HG02981 (cell line): ENCODE measurements at regions not wholly inside any gene's neighbourhood (a gene's known extent, or its start where the extent isn't known, plus 50 kb on each side); places are given as distances from the start of the nearest gene placed in this dataset.

Source experiments
- ATAC-seq: cut with Tn5 transposase; IDR thresholded peaks from one replicate; pipeline ENCODE4 v1.9.1; 2021; ENCODE audit warnings: mild to moderate bottlenecking, moderate library complexity; ENCODE audit not compliant: unreplicated experiment

DNA sequence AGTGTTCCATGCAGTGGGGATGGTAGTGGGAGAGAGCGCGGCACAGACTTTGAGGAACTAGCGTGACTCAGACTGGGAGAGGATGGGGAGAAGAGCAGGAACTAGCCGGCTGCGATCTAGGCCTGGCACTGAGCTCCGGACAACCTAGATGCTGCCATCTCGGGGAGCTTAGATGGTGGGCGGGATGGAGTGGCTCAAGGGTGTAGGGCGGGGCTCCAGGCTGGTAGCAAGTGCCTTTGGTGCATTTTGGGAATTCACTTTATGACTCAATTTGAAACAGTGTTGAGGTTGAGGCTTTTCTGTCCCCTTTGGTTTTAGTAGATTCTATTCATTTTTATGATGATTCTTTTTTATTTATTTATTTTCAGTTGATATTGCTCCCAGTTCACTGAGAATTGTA lies 185.3 kb upstream of the GPR26 start:
- ATAC-seq: no peak

DNA sequence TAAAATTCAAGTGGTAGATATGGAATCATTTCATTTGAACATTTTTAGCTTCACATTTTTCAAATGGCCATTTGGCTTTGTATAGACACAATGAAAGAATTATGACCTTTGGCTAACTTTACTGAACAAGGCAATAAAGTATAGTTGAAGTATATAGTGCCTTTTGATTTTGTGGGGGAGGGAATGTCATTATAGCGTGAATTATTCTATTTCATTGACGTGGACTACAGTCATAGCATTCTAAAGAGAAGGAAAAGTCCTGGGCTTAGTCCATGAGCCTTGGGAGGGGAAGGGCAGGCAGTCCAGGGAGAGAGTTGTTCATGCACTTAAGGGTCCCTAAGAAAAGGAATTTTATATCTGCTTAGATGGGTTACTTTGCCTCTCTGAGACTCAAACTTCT lies 181.4 kb upstream of the GPR26 start:
- ATAC-seq: no peak

DNA sequence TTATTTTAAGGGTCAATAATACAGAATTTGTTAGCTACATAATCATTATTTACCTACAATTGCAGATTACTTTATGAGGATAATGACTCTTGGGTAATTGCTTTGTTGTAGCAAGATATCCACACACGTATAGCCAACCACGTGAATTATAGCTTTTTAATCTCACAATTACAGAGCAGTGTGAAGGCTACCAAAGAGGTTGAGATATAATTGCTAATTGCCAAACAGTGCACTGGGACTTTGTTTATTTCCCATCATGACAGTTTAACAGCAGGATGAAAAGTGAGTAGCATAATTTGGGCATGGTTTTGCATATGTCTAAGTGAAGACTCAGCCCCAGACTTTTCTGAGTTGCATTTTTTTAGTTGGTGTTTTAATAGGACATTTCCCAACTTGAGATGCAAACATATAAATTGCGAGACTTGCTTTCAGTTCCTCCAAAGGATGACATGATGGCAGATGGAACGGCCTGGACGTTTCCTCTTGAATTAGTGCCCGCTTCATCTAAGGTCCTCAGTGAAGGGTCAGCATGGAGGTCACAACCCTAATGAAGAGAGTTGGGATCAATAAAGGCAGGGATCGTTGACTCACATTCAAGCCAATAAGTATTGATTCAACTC lies 180.7 kb upstream of the GPR26 start:
- ATAC-seq: no peak

DNA sequence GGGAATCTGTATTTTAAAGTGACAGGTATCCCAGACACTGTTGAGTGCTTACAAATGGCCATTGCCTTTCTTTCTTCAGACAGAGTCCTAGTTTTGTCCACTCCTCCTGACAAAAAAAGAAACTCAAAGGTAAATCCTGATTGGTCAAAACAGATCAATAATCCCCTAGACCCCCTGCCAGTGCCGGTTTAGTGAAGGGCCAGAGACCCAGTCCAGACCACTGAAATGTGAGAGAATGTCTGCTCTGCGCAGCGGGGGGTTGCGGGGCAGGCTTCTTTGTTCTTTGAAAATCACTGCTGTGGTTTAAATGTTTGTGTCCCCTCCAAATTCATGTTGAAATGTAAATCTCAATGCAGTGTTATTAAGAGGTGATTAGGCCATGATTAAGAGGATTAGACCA lies 177.7 kb upstream of the GPR26 start:
- ATAC-seq: no peak

DNA sequence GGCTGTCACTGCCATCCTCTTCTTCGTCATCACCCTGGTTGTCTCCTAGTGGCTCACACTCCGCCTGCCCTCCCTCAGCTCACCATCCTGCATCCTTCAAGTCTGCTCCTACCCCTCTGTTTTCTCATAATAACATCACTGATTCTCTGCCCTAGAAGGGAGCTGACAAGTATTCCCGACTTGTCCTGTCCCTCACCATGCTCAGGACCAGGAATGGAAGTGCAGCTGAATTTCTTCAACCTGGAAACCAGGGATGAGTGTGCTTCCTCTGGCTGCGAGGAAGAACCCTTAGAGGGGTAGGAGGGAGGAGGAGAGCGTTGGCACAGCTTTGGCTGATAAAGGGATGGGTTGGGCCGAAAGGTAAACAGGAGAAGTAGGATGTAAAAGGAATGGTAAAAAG lies 174.8 kb upstream of the GPR26 start:
- ATAC-seq: no peak

DNA sequence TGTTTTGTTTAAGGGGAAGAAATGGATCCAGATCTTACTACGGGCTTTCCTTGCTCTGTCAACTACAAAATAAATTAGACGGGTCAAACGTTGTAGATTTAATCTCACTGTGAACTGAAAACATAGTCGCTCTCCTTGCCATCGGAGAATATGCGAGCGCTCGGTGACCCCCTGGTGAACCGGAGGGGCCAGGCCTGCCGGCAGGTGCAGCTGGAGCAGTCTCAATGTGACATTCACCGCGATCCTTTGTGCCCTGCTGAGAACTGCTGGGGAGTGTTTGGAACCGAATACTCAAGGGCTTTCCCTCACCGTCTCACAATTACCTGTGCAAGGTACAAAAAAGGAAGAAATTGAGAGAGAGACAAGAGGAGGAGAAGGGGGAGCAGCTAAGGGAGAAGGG lies 174.1 kb upstream of the GPR26 start:
- ATAC-seq: no peak

DNA sequence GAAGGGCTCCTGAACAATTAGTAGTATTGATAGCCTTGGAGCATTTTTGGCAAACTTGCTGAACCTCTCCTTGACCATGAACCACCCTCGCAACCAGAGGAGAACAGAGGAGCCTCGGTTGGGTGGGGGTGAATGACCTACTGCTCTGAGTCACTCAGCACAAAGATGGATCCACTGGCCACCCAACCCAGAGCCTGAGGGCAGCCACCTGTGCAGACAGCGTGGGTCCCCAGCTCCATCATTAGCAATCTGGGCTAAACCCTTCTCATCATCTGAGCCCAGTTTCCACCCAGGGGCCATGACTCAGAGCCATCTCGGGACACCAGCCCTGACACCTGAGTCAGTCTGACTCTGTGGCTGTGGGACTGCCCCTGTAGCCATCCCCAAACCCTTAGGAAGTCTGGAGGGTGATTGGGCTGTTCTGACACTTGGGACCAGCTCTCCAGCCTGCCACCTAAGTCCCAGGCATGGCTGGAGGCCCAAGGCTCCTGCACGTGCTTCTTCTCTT lies 171.8 kb upstream of the GPR26 start:
- no peak for ATAC-seq

DNA sequence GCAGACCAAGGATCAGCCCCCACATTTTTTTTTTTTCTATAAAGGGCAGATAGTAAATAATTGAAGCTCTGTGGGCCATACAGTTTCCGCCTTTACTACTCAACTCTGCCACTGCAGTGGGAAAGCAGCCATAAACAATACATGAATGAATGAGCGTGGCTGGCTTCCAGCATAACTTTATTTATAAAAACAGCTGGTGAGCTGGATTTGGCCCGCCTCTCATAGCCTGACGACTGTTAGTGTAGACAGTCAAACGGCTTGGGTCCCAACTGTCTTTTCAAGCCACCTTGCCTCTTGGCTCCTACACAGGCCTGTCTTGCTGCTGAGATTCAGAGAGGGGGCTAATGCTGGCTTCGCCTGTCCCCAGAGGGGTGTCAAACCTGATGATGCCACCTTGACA lies 169.8 kb upstream of the GPR26 start:
- no peak for ATAC-seq

DNA sequence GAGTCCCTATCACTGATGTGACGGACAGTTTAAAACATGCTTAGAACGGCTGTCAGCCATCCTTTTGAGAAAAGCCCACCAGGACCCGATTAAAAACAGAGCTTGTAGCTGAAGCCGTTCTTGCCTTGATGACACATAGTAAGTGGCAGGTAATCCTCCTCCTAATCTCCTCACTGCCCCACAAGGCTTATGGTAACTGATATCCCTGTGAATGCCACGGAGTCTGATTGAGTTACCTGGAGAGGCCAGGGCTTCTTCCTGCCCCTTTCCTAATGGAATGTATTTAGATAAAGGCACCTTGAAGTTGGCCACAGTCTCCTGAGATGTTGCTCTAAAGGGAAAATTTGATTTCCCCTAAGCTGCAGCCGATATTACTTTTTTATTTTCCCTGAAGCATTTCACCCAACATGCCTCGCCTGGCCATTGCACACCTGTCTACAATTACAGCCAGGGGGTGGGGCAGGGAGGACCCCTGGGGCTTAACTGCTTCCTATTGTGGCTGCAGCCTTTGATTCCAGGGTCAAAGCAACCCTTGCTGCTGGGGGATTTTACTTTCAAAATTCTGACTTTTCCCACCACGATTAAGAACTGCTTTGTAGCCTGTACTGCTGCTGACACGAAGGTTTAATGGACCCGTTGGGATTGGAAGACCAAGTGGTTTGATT lies 169.0 kb upstream of the GPR26 start:
- no peak for ATAC-seq

DNA sequence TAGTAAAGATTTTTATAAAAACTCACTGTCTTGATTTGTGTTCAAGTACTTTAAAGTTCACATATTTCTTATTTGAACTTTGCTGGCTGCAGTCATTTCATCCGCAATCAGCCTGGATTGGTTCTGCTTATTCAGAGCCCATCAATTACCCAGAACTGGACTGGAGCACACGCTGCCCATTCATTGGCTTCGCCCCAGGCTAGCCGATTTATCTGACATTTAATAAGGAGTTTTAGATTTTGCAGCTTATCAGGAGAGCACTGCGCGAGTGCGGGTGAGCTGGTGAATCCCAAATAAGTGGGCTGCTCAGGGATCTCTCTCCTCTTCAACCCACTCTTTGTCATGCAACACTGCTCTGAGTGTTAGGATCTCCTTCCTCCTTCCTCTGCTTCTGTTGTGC lies 166.0 kb upstream of the GPR26 start:
- ATAC-seq: no peak

DNA sequence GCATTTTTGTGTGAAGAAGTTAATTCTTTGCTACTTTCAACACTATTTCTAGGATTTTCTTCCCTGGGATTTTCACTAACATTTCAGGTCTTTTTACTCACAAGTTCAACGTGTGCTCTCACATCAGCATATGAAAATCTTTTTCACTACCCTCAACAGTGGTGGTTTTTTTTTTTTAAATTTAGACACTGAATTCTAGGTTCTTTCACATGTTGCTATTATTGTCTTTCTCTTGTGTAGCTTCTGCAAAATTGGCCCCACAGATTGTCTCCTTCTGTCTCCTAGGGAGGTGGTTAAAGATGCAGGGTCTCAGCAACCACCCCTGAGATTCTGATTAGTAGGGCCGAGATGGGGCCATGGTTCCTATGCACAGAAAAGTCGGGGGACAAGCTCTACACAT lies 165.0 kb upstream of the GPR26 start:
- ATAC-seq: no peak

DNA sequence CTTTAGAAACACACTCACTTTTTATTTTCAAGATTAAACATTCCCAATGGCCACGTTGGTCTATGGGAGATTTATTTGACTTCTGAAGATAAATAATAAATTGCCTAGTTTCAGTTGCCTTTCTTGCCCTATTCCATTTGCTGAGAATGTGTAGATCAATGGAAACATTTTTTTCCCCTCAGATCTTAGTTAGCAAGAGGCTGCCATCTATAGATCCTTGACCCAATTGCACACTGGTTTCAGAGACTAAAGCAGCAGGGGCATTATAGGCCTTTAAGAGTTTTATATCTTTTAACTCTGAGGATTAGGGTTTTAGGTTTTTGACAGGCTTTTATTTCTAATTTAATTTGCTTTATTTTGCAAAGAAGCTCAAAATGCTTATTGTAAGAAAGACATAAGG lies 163.2 kb upstream of the GPR26 start:
- ATAC-seq: no peak

DNA sequence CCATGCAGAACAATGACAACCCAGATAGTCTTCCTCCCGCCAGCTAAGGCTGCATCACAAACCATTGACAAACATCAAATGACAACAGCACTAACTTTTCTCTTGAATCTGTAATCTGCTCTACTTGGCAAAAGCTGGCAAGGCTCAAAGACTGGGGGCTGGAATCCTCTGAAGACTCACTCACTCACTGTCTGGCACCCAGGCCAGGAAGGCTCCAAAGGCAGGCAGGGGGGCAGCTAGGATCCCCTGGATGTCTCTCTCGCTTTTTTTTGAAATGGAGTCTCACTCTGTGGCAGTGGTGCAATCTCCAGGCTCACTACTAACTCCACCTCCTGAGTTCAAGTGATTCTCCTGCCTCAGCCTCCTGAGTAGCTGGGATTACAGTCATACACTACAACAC lies 159.7 kb upstream of the GPR26 start:
- no peak for ATAC-seq

DNA sequence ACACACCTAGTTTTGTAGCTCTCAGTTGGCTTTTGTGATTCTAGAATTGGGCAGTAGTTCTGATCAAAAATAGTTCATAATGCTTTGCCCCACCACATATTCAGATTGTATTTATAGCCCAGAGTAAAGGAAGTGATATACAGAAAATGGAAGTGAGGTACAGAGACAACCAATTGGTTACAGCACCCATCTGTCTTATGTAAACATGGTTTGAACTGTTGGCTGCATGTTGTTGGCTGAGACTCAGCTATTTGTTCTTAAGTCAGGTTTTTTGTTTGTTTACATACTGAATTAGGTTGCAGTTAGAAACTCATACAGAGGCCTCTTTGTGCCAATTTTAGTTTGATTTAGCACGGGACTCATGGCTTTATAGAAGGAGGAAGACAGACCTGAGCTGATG lies 158.9 kb upstream of the GPR26 start:
- ATAC-seq: no peak

DNA sequence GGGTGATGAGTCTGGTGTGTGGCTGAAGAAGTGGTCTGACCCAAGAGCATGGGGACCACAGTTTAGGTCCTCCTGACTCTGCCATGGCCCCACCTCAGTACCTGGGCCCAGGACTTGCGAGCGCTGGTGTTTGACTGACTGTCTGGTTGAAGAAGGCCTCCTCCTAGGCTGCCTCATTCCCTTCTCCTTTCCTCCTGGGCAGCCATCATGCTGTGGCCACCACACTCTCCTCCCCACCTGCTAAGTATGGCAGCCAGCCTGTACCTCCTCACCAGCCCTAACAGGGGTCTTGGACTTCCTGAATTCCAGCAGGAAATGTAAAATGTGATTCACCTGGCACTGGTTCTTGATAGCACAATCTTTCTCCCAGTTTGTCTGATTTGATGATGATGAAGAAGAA lies 156.8 kb upstream of the GPR26 start:
- ATAC-seq: no peak

DNA sequence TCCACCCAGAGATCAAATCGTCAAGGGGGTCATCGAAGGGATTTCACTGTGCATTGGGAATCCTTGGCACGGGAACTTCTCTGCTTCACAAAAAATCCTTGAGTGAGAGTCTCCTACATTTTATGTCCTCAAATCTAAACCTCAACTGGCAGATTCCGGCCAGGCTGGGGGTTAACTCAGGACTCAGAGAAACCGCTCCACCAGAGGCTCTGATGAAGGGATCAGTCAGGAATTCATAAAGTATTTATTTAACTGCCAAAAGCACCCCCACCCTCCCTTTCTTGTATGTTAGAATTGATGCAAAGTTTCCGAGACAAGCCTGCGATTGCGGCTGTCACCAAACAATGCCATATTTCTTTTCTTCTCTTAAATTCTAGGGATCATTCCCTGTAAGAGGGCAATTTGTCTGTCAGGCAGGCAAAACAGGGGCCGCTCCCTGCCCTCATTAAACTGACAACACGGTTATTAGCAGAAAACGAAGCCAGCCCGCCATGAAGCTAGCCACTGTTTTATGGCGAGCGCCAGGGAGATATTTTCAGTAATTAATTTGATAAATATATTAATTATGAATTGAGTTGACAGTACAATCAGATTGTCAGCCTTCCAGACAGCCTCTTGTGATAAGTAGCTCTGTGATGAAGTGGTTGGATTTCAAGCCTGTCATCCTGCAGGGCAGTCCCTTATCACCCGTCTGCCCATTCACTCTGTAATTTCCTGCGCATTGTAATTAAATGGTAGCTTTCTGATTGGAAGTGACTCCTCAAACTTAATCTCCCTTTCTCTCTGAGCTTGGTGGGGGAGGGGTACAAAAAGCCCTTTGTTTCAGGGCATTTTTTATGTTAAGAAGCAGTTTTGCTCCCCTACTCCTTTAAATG lies 153.0 kb upstream of the GPR26 start:
- no peak for ATAC-seq

DNA sequence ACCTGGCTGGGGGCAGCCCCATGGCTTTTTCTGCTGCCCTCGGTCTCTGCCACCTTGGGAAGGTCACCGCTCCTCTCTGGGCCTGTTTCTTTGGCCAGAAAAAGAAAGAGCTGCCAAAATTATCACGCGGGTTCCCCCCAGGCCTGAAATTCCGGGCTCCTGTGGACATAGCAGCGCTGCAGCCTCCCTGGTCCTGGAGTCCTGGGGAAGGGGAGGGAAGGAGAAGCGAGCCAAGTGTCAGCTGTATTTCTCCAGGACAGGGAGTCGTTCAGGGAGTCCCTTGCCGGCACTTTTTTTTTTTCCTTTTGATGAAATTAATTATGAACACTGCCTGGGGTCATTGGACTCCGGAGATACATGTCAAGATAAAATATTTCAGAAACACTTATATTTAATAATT lies 152.3 kb upstream of the GPR26 start:
- ATAC-seq: no peak

DNA sequence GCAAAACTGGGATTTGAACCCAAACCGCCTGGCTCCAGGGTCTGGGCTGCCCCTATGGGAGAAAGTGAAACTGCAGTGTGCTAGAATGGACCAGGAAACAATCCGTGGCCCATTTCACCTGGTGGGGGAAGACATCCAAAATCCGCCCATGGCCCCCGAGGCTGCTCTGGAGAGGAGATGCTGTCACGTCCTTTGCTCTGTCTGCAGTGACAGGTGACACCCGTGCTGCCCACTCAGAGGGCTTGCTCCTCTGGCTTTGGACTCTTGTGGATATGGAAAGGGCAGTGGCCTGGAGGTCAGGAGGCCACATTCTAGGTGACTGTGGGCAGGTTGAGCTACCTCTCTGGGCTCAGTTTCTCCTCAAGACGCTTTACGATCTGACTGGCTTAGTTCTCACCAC lies 151.2 kb upstream of the GPR26 start:
- ATAC-seq: no peak

DNA sequence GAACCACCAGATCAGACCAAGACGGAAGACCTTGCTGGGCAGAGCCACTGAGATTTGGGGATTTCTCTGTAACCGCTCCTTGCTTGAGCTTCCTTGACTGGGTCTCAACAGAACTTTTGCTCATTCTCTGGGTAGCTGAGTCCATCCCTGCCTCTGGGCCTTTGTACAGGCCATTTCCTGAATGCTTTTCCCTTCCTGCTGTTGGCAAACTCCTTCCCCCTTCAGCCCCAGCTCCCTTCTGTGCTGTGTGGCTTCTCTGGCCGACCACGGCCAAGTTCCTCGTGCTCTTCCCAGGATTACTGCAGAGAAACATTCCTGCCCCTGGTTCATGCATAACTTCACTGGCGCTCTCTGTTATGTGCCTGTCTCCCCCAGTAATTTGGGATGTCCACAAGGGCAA lies 150.5 kb upstream of the GPR26 start:
- no peak for ATAC-seq

DNA sequence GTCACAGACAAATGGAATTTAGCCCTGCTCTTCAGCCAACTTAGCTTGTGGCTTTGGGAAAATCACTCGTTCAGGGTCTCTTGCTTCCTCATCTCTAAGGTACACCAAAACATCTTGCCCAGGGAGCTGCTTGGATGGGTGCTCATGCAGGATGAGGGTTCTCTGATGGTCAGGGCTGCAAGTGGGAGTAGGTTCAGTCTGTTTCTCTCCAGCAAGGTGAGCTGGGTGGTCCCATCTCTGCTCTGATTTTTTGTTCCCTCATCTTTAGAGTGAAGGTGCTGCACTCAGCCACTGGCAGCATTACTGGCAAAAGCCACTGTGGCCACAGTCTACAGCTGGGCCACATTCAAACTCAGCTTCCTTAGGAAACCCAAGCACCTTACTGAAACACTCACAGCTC lies 149.9 kb upstream of the GPR26 start:
- ATAC-seq: no peak

DNA sequence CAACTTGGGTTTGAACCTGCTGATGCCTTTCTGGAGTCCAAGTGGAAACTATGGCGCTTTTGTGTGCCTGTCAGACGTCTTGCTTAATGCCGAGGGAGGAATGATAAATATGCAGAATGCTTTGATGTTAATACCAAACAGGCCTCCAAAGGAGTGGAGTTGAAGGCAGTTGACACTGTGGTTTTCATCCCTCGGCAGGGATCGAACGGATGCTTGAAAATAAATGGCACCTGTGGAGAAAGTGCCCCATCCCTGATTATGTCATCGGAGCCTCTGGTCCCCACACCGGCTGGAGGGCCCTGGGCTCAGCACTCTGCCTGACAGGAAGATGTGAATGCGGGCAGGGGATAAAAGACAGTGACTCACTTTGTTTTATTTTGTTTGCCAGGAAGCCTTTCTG lies 148.7 kb upstream of the GPR26 start:
- no peak for ATAC-seq

DNA sequence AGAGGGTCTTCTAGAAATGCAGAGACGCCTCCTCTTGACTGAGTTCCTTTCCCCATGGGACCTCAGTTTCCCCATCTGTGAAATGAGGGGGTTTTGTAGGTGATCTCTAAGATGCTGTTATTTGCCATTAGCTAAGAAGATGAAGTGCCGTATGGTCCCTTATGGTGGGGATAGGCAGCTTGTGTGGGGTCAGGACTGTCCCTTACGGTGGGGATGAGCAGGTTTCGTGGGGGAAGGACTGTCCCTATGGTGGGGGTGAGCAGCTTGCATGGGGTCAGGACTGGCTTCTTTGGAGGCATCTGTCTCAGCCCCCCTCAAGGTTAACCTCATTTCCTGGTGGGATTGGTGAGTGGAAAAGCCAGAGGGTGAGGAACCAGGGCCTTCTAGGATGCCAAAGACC lies 148.3 kb upstream of the GPR26 start:
- no peak for ATAC-seq
